Stimulated activated CD4-positive, alpha-beta T cell treated with anti-CD3 and anti-CD28 coated beads, Interleukin-15, amount 100 ng/mL, for 24 hours (primary cell): ENCODE measurements at regions not wholly inside any gene's neighbourhood (a gene's known extent, or its start where the extent isn't known, plus 50 kb on each side); places are given as distances from the start of the nearest gene placed in this dataset.

Experiments
- DNase-seq: peaks from one replicate; pipeline ENCODE4 v3.0.0-alpha.2; 2020

DNA sequence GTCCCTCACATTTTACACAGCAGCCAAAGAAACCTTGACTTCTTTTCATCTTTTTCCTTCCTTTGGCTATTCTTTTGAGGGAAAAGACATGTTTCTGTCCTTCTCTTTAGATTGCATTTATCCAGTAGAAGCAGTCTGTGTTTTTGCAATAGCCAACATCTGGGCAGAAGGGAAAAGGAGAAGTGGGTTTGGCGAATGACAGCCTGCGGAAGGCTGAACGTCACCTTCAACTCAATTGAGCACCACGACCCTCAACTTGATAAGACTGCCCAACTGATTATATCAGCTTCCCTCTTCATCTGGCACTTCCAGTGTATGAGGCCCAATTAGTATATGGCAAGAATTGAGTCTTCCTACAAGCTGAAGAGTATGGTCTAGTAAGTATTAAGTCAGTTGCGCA, 1997.6 kb upstream of the WWC1 start:
- no peak for DNase-seq

DNA sequence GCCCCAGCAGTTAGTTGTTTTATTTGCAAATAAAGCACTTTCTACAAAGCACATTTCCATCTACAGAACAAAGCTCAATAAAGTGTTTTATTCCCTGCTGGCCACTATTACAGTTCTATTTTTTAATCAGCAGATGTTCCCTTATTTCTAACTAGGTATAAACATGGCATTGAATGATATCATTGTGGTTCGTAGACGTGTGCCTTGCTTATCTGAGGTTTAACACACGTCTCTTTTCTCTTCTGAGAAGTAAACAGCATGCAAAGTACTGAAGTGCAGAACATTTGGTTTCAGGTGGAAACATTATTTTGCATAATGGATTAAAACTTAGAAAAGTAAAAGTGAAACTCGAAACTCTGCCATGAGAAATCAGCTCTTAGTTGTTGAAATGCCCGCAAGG, 1989.3 kb upstream of the WWC1 start:
- no peak for DNase-seq

- DNase-seq = no peak
These were observed 1974.0 kb upstream of the WWC1 start for GRCh38 chr5:166317425-166317824.

GRCh38 chr5:166320920-166321480, 1970.4 kb upstream of the WWC1 start:
- no peak for DNase-seq

- DNase-seq = no peak
These were observed 1967.1 kb upstream of the WWC1 start for GRCh38 chr5:166324372-166324771.

DNA sequence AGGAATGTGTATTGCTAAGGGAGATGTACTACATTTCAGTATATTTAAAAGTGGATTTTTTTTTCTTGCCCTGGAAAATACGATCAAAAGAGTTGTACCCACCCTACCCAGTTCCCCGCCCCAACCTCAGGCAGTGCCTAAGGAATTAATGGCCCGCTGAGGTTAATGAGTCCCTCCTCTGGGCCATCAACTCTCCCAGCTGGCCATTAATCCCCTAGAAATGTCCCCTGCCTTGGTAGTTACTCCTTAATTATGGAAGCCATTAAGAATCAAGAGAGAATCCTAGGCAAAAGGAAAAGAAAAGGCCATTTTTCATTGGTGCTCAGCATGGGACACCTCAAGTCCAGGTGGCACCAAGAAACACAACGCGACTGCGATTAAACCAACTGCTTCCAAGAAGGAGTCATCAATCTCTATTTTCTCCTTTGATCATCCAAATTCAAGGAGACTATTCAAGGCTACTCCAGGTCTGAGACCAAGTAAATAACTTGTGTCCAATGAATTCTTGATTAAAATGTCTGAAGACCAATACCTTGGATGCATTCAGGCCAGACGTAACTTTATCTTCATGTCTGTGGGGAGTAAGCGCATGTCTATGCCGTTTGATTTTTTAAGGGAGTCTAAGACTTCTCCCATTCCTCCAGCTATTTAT, 1962.2 kb upstream of the WWC1 start:
- DNase-seq = no peak

DNA sequence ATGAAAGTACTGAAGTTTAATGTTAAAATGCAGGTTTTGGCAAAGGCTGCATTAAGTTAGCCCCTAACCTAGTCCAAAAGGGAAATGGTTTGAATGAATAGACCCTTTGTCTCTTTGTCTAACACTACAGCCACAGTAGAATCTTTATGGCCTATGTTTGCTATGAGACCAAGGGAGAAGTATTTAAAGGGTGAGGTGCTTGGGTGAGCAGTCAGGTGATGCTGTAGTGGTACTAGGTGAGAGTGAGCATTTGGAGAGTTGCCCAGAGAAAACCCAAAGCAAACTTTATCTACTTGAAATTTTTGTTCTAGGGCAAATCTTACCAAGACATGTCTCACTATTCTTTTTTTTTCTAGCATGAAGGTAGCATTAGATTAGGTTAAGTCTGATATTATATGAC, 1961.4 kb upstream of the WWC1 start:
- no peak for DNase-seq

GRCh38 chr5:166331521-166331920, 1959.9 kb upstream of the WWC1 start:
- no peak for DNase-seq

GRCh38 chr5:166338801-166339200, 1952.6 kb upstream of the WWC1 start:
- no peak for DNase-seq

DNA sequence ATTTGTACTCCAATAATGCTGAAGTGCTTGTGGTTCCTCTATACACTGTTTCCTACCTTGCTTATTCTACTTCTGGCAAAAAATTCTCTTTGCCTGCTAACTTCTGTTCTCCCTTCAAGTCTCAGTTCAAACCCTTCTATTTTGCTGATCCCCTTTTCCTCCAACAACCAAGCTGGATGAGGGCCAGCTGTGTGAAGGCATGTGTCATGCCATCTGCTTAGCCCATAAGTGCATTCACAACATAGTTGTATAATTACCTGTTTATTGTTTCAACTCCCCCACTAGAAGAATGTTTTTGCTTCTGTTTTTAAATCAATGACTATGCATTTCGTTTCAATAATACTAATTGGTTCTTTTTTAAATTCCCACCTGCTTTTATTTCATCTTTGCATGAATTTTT, 1951.4 kb upstream of the WWC1 start:
- no peak for DNase-seq

GRCh38 chr5:166341740-166342337, 1949.6 kb upstream of the WWC1 start:
- no peak for DNase-seq

DNA sequence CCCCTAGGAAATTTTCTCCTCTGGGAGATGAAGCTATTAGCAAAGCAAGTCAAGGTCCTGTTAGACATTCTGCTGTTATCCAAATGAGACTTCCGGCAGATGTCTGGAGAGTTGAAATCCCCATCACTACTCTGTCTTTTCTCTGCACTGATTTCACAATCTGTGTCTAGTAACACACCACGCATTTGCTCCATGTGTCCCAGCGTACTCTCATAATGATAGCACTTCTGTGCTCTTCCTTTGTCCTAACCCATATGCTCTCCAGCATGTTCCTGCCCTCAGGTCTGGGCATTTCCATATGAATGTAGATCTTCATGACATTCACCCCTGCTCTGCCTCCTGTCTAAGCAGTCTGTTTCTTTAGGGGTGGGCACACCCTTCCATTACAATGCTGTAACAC, 1949.0 kb upstream of the WWC1 start:
- no peak for DNase-seq

GRCh38 chr5:166346726-166347374, 1944.6 kb upstream of the WWC1 start:
- no peak for DNase-seq

DNA sequence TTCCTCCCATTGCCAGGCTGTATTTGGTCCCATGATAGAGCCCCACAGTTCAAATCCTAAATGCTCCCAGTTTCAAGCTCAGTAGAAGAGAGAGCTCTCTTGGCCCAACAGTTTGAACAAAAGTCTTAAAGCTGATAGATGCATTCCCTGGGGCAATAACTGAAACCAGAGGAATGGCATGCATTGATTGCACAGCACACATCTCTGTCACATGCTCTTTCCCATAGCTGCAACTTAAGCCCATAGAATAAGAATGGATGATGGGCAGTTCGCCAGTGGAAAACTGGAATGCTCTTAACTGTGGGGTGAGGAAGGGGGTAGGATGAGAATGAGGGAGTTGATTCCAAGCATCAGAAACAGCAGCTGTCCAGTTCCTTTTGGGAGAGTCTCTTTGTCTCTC, 1942.4 kb upstream of the WWC1 start:
- DNase-seq = no peak

DNA sequence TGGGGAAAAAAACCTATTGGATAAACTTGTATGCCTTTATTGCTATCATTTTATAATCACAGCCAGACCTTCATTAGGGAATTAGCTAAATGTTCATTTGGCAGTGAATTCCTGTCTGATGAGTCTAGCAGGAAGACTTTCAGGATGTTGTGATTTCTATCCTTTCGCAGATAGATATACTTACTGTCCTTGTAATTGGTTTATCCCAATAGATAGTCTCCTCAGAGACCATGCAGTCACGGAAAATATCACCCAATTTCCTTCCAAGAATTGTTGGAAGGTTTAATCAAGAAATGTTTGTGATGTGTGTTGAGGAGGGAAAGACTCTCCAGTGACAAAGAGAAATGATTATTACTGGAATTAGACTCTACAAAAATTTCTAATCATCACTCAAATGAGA, 1937.9 kb upstream of the WWC1 start:
- DNase-seq = no peak

DNA sequence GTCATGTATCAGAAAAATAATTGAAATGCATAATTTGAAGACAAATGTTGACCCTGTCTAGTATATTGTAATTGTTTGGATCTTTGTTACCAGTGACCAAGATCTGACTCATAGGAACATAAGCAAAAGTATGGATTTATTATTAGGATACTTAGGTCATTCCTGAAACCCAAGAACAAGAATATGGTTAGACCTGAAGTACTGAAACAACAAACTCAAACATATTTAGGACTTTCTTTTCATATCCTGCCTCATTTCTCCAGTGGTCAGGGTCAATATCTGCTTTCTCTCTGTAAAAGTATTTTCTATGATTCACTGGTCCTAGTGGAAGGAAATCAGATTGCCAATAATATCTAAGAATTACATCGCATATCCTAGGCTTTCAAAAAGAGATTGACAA, 1937.1 kb upstream of the WWC1 start:
- no peak for DNase-seq

- no peak for DNase-seq
These were observed 1935.3 kb upstream of the WWC1 start for GRCh38 chr5:166356096-166356495.

GRCh38 chr5:166358127-166358830, 1933.2 kb upstream of the WWC1 start:
- no peak for DNase-seq

DNA sequence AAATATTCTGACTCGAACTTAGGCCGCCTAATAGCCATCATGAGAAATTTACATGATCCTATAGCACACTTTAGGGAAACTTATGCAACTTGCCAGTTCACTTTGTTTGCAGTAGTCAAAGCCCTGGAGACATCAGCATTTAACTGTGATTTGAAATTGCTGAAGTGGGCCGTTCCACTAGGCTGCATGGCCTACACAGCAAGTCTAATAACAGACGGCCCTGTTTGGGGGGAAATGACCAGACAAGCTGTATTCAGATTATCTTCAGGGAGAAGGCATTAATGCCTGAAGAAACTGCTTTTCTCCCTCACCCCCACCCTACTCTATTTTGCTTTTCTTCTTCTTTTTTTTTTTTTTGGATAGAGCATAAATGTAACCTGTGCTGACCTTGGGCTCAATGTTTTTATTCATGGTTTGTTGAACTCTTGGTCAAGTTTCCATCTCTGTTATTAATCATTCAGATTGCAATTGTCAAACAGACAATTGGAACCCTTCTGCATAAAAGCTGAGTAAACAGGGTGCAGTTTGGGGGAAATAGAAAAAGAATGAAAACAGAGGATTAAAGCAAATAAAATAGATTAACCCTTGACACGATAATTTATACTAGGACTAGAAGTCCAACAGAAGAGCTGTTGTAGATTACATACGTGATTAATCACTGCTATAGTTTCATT, 1928.2 kb upstream of the WWC1 start:
- no peak for DNase-seq

DNA sequence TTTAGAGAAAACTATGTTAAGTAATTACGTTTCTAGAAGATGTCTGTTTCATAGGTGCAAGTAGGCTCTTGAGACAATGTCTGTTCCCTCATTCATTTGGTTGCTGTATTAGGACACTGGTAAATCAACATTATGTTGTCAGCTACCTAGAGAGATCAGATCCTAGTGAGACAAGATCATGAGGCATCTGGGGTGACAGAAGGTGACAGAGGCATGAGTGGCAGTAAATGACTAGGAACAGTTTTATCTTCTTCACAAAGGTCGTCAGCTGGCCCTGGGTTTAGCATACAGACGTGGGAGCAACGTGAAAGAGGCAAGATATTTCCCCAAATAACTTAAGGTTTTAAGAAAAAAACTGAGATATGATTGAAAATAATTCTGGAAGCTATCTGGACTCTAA, 1926.3 kb upstream of the WWC1 start:
- no peak for DNase-seq

DNA sequence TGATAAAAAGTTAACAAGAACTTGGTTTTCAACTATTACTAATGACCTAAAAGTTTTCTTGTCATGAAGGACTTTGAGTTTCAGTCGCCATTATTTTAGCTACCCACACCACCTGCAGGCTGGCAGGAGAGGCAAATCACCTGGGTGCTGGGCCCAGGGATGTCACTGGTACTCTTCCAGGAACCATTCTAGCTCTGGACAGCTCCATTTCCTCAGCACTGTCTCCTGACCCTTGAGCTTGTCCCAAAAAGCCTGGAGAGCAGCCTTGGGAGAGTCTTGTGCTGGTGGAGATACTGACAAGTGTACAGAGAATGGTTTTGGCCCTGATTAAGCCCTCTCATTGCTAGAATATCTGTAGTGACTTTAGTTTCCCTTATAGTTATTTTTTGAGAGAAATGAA, 1924.1 kb upstream of the WWC1 start:
- no peak for DNase-seq

- DNase-seq = no peak
These were observed 1922.1 kb upstream of the WWC1 start for GRCh38 chr5:166369346-166369745.

DNA sequence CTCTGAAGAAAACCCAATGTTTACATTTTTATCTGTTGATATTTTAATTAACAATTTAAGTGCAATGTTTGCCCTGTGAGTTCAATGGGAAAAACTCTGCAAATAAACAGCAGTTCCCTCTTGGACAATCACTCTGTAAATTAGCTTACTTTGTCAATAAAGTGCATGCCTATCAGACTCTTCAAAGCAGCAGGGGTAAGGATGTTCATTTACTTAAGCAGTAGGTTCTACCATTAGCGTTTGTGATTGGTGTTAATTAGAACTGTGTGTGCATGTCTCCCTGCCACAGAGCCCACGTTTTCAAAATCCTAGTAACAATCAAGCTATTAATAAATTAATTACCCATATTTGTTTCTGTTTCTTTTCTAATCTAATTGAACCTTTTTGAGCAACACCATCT, 1921.6 kb upstream of the WWC1 start:
- DNase-seq = no peak
